Islet precursor cell (in vitro differentiated cells): ENCODE measurements at regions not wholly inside any gene's neighbourhood (a gene's known extent, or its start where the extent isn't known, plus 50 kb on each side); places are given as distances from the start of the nearest gene placed in this dataset.
"Not testable (repeated sequence)": the region's sequence is repeated elsewhere in the genome, so short reads cannot be mapped to it uniquely, and the experiment has no call there.

ENCODE experiments used
- DNase-seq: peaks from one replicate; pipeline ENCODE4 v3.0.0-alpha.2; 2018

- no peak for DNase-seq
Observed at GRCh38 chr13:38283346-38283745, 66.3 kb upstream of the UFM1 start.

DNA sequence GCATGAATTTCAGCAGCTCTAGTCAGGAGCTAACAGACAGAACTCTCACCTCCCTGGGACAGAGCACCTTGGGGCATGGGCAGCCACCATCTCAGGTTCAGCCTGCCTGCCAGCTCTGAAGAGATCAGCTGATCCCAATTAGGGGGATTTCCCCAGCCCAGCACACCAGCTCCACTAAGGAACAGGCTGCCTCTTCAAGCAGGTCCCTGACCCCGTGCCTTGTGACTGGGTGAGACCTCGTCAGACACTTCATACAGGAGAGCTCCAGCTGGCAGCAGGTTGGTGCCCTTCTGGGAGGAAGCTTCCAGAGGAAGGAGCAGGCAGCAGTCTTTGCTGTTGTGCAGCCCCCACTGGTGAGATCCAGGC is 84.5 kb upstream of the UFM1 start:
- DNase-seq: peak; percentile 56

GRCh38 chr13:38264363-38265131 is 85.1 kb upstream of the UFM1 start:
- peak; percentile 53 for DNase-seq

GRCh38 chr13:38262211-38262610 is 87.4 kb upstream of the UFM1 start:
- DNase-seq: no peak

- DNase-seq: peak; percentile 68
Observed at GRCh38 chr13:38255600-38255999, 94.1 kb upstream of the UFM1 start.

GRCh38 chr13:38239874-38240273 is 109.8 kb upstream of the UFM1 start:
- DNase-seq: no peak

GRCh38 chr13:38228322-38228721 is 121.3 kb upstream of the UFM1 start:
- no peak for DNase-seq

DNA sequence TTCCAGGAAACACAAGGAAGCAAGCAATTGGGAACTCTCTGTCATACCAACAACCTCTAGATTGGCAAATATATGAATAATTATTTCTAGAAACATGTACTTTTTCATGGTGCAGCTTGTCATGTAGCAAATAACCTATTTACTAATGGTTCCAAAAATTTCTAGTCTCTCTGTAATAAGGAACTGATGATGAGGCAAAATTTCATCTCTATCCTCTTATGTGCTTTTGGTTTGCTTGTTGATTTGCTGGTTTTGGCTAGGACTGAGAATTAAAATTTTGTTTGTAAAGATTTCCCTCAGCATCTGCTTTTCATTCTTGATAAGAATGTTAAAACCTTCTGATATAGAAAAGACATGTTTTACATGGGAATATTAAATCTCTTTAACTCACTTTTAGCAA is 123.2 kb upstream of the UFM1 start:
- no peak for DNase-seq

DNA sequence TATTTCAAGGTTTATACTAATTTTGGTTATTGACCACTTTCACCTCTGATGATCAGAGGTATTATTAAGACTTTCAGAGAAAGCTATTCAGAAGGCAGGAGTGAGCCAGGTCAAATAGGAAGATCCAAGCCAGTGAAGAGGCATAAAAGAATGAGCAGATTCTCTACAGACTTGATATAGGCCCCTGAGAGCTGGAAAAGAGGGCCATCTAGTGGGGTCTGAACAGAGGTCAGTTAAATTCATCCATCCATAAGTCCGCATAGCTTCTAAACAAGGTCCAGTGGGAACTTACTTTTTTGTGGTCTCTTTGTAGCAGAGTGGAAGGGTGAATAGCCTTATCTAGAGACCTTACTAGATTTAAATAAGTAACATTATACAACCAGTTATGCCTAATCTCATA is 126.6 kb upstream of the UFM1 start:
- DNase-seq: peak; percentile 51

DNA sequence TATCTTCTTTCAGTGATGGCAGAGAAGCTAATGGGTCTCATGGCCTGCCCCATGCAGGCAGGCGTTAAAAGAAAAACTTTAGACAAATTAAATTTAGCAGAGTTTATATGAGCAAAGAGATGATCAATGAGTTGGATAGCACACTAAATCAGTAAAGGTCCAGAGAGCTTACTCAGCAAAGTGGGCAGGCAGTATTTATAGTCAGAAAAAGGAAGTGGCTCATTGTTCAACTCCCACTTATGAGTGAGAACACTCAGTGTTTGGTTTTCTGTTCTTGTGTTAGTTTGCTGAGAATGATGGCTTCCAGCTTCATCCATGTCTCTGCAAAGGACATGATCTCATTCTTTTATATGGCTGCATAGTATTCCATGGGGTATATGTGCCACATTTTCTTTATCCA is 128.5 kb upstream of the UFM1 start:
- DNase-seq: not testable (repeated sequence)

DNA sequence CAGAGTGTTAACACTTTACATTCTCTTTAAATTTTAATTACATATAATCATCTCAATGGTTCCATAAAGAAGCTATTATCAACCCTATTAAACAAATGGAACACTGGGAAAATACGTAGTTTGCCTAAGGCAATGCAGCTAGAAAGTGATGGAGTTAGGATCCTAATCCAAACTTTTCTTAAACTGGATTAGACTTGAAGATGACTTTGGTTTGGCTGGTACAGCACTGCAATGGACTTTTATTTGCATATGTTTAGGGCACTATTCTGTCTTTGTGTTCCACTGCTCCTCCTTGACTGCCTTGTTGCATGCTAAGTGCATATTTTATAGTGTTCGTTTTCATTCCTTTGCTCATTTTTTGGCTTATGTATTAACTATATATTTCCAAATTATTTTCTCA is 133.5 kb upstream of the UFM1 start:
- DNase-seq: no peak

DNA sequence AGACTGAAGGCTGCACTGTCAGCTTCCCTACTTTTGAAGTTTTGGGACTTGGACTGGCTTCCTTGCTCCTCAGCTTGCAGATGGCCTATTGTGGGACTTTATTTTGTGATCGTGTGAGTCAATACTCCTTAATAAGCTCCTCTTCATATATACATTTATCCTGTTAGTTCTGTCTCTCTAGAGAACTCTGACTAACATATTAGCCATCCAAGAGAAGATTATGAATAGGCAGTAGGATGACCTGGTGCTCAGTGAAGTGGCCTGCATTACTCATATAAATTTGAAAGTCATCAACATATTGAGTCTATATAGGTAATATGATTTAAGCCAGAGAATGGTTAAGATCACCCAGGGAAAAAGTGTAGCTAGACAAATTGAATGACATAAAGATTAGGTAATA is 136.3 kb upstream of the UFM1 start:
- no peak for DNase-seq

DNA sequence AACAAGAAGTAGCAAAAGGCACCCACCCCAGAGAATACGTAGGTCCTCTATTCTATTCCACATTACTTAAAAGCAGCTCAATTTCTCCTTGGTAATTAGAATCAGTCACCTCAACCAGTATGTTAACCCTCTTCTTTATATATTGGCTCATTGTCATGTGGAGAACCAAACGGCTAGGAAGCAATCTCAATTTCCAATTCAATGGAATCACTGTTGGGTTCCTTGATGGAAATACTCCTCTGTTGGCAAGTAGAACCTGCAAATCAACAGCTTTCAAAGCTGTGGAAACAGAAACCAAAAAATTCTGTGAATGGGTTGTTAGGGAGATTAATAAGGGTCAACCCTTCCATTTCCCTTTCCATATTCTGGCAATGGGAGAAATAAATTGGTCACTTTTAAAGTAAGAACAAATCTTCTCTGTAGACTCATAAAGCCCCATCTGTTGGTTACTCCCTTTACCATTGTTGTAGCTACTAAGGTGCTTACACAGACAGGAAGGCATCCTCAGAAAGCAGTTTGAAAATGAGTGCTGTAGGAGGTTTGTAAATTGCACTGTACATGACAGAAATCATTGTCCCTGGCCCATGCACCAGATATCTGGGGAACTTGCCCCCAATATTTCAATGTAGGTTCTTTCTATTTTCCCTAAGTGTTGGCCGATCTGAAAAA is 138.6 kb upstream of the UFM1 start:
- no peak for DNase-seq

- no peak for DNase-seq
Observed at GRCh38 chr13:38204556-38204955, 145.1 kb upstream of the UFM1 start.

DNA sequence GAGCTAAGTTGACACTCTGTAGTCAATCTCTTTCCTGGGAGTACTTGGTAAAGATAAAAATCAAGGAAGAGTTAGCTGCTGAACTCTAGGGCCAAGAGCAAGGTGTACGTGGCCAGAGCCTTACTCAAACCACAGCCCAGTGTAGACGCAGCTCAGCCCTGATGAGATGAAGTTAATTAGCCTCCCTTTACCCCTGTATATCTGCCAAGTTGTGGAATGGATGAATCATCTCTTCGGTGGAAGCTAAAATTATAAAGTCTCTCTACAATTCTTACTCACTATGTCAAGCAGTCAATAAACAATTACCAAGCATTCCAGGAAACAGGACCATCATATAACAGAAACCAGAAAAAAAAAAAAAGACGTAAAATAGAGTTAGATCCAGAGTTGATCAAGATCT is 146.9 kb upstream of the UFM1 start:
- DNase-seq: peak; percentile 54

GRCh38 chr13:38191016-38191415 is 158.6 kb upstream of the UFM1 start:
- no peak for DNase-seq

GRCh38 chr13:38180670-38181069 is 169.0 kb upstream of the UFM1 start:
- no peak for DNase-seq

DNA sequence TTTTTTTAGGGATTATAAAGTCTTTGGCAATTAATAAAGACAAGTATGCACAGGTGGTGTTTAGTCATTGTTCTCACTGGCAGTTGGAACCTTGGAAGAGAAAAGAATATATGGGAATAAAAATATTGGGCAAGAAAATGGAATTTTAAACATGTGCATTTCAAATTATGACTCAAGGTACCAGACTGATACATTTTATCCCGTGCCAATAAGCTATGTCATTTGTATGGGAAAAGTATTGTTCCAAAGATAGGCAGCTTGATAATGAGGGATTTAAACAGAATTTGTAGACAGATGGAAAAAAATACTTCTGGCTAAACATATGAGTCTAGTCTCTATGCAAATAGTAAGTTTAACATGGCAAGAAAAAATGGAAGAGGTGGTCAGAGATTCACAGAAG is 169.5 kb upstream of the UFM1 start:
- no peak for DNase-seq

DNA sequence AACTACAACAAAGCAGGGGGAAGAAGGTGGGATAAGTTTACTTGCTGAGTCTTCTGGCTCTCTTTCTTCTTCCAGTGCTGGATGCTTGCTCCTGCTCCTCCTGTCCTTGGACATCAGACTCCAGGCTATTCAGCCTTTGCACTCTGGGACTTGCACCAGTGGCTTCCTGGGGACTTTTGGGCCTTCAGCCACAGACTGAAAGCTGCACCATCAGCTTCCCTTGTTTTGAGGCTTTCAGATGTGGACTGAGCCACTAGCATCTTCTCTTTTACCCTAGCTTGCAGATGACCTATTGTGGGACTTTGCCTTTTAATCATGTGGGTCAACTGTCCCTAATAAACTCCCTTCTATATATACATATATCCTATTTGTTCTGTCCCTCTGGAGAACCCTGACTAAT is 173.0 kb upstream of the UFM1 start:
- DNase-seq: no peak

- DNase-seq: no peak
Observed at GRCh38 chr13:38173403-38173802, 176.2 kb upstream of the UFM1 start.

DNA sequence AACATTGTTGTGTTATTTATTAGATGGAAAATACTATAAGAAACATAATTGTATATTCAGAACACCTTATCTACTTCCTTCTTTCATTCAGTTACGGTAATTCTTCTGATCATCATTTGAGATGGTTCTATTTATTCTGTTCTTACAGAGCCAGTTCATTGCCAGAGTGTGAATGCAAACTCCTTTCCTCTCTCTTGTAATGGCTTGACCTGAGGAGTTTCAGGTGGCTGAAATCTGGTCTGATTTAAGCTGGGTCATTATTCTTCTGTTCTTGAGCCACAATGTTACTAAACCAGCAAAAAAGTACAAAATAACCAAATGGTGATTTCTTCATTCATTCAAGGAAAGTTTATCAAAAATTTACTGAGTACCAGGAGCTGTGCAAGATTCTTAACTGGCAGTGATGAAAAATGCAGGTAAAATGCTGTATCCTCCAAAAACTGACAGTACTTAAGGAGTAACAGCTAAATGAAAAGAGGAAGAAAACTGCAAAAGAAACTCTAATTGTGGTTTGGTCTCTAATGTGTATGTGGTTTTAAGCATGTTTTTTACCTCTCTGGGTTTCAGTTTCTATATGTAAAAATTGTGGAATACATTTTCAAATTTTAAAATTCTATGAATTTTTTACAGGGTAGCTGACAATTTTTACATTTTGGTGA is 182.4 kb upstream of the UFM1 start:
- DNase-seq: no peak

DNA sequence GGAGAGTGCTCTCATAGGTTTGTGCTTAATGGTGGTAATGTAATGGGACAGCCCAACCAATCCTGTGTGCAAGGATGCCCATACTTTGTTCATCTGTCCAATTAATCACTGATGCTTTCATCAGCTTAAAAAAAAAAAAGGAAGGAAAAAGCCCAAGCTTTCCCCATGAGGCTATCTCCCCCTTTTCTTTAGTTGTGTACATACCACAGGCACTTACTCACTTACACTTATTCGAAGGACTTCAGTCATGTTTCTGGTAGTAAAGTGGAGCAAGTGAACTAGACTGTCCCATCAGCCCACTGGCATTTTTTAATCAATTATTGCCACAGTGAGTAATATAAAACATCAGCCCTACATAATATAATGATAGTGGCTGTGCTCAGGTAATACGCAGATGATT is 183.5 kb upstream of the UFM1 start:
- DNase-seq: no peak

- no peak for DNase-seq
Observed at GRCh38 chr13:38160131-38160530, 189.5 kb upstream of the UFM1 start.

GRCh38 chr13:38159710-38160109 is 189.9 kb upstream of the UFM1 start:
- DNase-seq: no peak
